ENCODE measurements at regions not wholly inside any gene's neighbourhood (a gene's known extent, or its start where the extent isn't known, plus 50 kb on each side); places are given as distances from the start of the nearest gene placed in this dataset.

- DNase-seq (ENCODE audit: low spot score): no peak
Observed at GRCh38 chr5:15206133-15206532, 293.8 kb upstream of the FBXL7 start.

- DNase-seq (ENCODE audit: low spot score): no peak
Observed at GRCh38 chr5:15203376-15203775, 296.6 kb upstream of the FBXL7 start.

- DNase-seq (ENCODE audit: low spot score): no peak
Observed at GRCh38 chr5:15191012-15191411, 309.0 kb upstream of the FBXL7 start.

GRCh38 chr5:15183520-15183919 lies 311.9 kb upstream of the ANKH start:
- no peak for DNase-seq (ENCODE audit: low spot score)

- no peak for DNase-seq (ENCODE audit: low spot score)
Observed at GRCh38 chr5:15170173-15170572, 298.6 kb upstream of the ANKH start.

- DNase-seq (ENCODE audit: low spot score): no peak
Observed at GRCh38 chr5:15168358-15168757, 296.8 kb upstream of the ANKH start.

GRCh38 chr5:15160091-15160490 lies 288.5 kb upstream of the ANKH start:
- DNase-seq (ENCODE audit: low spot score): no peak

GRCh38 chr5:15159606-15160005 lies 288.0 kb upstream of the ANKH start:
- no peak for DNase-seq (ENCODE audit: low spot score)

- DNase-seq (ENCODE audit: low spot score): no peak
Observed at GRCh38 chr5:15142458-15142857, 270.9 kb upstream of the ANKH start.

- no peak for DNase-seq (ENCODE audit: low spot score)
Observed at GRCh38 chr5:15137414-15137813, 265.8 kb upstream of the ANKH start.

- no peak for DNase-seq (ENCODE audit: low spot score)
Observed at GRCh38 chr5:15135661-15136060, 264.1 kb upstream of the ANKH start.

- DNase-seq (ENCODE audit: low spot score): no peak
Observed at GRCh38 chr5:15133456-15133965, 261.9 kb upstream of the ANKH start.

GRCh38 chr5:15132816-15133405 lies 261.3 kb upstream of the ANKH start:
- no peak for DNase-seq (ENCODE audit: low spot score)

GRCh38 chr5:15131909-15132308 lies 260.3 kb upstream of the ANKH start:
- no peak for DNase-seq (ENCODE audit: low spot score)

GRCh38 chr5:15124871-15125568 lies 253.4 kb upstream of the ANKH start:
- DNase-seq (ENCODE audit: low spot score): no peak

- DNase-seq (ENCODE audit: low spot score): no peak
Observed at GRCh38 chr5:15124461-15124860, 252.9 kb upstream of the ANKH start.

- DNase-seq (ENCODE audit: low spot score): no peak
Observed at GRCh38 chr5:15117688-15118087, 246.1 kb upstream of the ANKH start.

- no peak for DNase-seq (ENCODE audit: low spot score)
Observed at GRCh38 chr5:15116996-15117395, 245.4 kb upstream of the ANKH start.

- DNase-seq (ENCODE audit: low spot score): no peak
Observed at GRCh38 chr5:15106530-15107283, 235.1 kb upstream of the ANKH start.

- DNase-seq (ENCODE audit: low spot score): peak; percentile 24
Observed at GRCh38 chr5:15105799-15106393, 234.3 kb upstream of the ANKH start.

- no peak for DNase-seq (ENCODE audit: low spot score)
Observed at GRCh38 chr5:15103864-15104263, 232.3 kb upstream of the ANKH start.

- no peak for DNase-seq (ENCODE audit: low spot score)
Observed at GRCh38 chr5:15103130-15103529, 231.6 kb upstream of the ANKH start.

- DNase-seq (ENCODE audit: low spot score): no peak
Observed at GRCh38 chr5:15097552-15097951, 226.0 kb upstream of the ANKH start.

Data from hematopoietic multipotent progenitor cell treated with erythropoietin and hydrocortisone succinate and interleukin-3 and kit ligand, for 15 days (in vitro differentiated cells).